ENCODE measurements at regions not wholly inside any gene's neighbourhood (a gene's known extent, or its start where the extent isn't known, plus 50 kb on each side); places are given as distances from the start of the nearest gene placed in this dataset.

DNA sequence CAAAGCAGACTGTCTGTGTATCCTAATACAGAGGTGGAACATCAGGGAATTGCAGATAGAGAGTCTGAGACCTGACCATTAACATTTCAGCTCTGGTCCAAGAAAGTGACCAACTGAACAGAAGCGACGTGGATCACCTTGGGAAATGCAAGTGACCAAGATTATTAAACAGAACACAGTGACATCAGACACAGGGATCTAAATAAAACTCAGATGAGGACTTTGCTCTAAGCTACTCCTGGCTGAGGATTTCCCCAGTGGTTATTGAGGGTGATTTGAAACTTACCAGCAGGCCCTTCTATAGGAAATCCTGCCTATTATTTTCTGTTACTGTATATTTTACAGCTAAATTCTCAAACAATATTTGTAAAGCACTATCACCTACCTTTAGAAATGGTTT is 436.0 kb downstream of the TMEM38B start:
- no peaks in the 10 kb centered on the region for H3K4me1 ChIP-seq
- intact Hi-C loops (cut with DNase I; ENCODE audit: low total_unique reads) (no loop called here), in situ Hi-C loops (cut with MboI; ENCODE audit: low pct_ligation_motif_present in 1 of 4, low pct_unique_long_range_greater_than_20kb in 1 of 4, low sequenced_read_pairs in 3 of 4) (no loop called here)
- H3K27me3 ChIP-seq, result no peaks in the 10 kb centered on the region
- H3K36me3 ChIP-seq, result no peaks in the 10 kb centered on the region
- no peaks in the 10 kb centered on the region for H3K9me3 ChIP-seq
- DNase-seq, result no peak
- H3K27ac ChIP-seq, result no peak overlapping the region
- TF ChIP-seq POLR2AphosphoS5 (IDR thresholded peaks at IDR 0.05) (no peak), POLR2A (IDR thresholded peaks at IDR 0.05) (no peak), EP300 (IDR thresholded peaks at IDR 0.05; ENCODE audit: low read depth) (no peak)
- TF ChIP-seq, protein P1, sequence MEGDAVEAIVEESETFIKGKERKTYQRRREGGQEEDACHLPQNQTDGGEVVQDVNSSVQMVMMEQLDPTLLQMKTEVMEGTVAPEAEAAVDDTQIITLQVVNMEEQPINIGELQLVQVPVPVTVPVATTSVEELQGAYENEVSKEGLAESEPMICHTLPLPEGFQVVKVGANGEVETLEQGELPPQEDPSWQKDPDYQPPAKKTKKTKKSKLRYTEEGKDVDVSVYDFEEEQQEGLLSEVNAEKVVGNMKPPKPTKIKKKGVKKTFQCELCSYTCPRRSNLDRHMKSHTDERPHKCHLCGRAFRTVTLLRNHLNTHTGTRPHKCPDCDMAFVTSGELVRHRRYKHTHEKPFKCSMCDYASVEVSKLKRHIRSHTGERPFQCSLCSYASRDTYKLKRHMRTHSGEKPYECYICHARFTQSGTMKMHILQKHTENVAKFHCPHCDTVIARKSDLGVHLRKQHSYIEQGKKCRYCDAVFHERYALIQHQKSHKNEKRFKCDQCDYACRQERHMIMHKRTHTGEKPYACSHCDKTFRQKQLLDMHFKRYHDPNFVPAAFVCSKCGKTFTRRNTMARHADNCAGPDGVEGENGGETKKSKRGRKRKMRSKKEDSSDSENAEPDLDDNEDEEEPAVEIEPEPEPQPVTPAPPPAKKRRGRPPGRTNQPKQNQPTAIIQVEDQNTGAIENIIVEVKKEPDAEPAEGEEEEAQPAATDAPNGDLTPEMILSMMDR (IDR thresholded peaks at IDR 0.05), result no peak
- 79 to 93% methylated on average over 2 of the region's 2 CpGs for WGBS, 2 donors (ENCODE audit: low coverage in 1 of 2)
- H3K4me3 ChIP-seq, result no peak overlapping the region

GRCh38 chr9:106143781-106144180 is 449.4 kb downstream of the TMEM38B start:
- H3K4me3 ChIP-seq, result no peak overlapping the region
- TF ChIP-seq POLR2A (IDR thresholded peaks at IDR 0.05), result no peak
- no peak overlapping the region for H3K27ac ChIP-seq
- WGBS, 2 donors (ENCODE audit: low coverage in 1 of 2), result 64 to 67% methylated on average over 2 of the region's 2 CpGs
- H3K4me1 ChIP-seq, result no peaks in the 10 kb centered on the region
- in situ Hi-C loops (cut with MboI; ENCODE audit: low pct_ligation_motif_present in 1 of 4, low pct_unique_long_range_greater_than_20kb in 1 of 4, low sequenced_read_pairs in 3 of 4), result no loop called here
- H3K36me3 ChIP-seq, result no peaks in the 10 kb centered on the region
- no peak for DNase-seq
- no peaks in the 10 kb centered on the region for H3K9me3 ChIP-seq
- H3K27me3 ChIP-seq, result no peaks in the 10 kb centered on the region
- intact Hi-C loops (cut with DNase I; ENCODE audit: low total_unique reads), result no loop called here

DNA sequence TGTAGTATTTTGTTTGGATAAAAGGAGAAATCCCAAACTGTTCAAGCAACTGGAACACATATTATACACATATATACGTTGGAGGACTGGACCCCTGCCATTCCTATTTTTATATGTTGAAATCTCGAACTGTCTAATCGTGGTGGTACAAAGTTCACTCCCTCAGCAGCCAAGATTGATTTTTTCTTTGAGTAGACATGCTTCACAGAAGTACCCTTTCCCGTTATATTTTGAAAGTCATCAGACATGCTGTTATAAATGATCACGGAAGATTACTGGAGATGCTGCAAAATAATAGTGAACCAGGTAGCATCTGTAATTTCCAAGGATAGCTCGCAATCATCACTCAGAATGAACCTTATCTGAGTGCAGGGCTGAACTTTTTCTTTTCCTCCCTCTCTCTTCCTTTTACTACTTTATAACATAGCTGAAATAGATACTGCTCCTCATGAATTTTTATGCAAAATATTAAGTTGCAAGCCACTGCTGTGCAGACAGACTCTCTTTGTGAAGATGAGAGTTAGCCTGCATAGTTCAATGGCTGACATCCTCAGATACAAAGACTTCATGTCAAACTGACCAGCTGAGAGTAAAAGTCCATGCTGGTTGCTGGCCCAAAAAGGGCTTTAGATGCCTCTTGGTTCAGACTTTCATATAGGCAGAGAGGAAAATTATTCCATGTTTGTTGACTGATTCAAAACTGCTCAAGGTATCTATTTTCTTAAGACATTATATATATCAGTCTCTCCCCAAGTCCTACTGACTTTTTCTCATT is 451.9 kb downstream of the TMEM38B start:
- DNase-seq, result no peak
- Histone ChIP-seq H3K4me1 (no peaks in the 10 kb centered on the region), H3K9me3 (no peaks in the 10 kb centered on the region), H3K27me3 (no peaks in the 10 kb centered on the region), H3K27ac (no peak overlapping the region), H3K4me3 (no peak overlapping the region), H3K36me3 (no peaks in the 10 kb centered on the region)
- 48 to 56% methylated on average over 6 of the region's 6 CpGs for WGBS, 2 donors (ENCODE audit: low coverage in 1 of 2)
- TF ChIP-seq POLR2AphosphoS5 (IDR thresholded peaks at IDR 0.05), result no peak
- TF ChIP-seq, protein P1 (IDR thresholded peaks at IDR 0.05), result no peak
- no peak for TF ChIP-seq POLR2A (IDR thresholded peaks at IDR 0.05)
- TF ChIP-seq EP300 (IDR thresholded peaks at IDR 0.05; ENCODE audit: low read depth), result no peak
- in situ Hi-C loops (cut with MboI; ENCODE audit: low pct_ligation_motif_present in 1 of 4, low pct_unique_long_range_greater_than_20kb in 1 of 4, low sequenced_read_pairs in 3 of 4) (no loop called here), intact Hi-C loops (cut with DNase I; ENCODE audit: low total_unique reads) (no loop called here)

DNA sequence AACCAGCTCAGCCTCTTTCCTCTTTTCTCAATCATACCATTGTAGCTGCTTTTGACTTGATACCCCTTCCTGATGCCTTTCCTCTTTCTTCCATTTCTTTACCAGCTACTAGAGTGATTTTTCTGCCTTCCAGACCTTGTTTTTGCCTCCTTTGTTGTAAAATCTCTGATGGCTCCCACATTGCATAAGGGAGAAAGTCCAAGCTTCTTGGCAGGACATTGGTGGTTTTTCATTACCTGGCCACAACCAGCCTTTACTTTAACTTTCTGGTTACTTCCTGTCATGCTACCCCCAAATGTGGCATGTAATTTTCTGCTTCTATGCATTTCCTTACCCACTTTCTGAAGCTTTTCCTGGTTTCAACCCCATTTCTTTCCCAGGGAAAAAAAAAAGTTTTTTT is 452.5 kb downstream of the TMEM38B start:
- DNase-seq, result no peak
- in situ Hi-C loops (cut with MboI; ENCODE audit: low pct_ligation_motif_present in 1 of 4, low pct_unique_long_range_greater_than_20kb in 1 of 4, low sequenced_read_pairs in 3 of 4) (no loop called here), intact Hi-C loops (cut with DNase I; ENCODE audit: low total_unique reads) (no loop called here)
- TF ChIP-seq POLR2A (IDR thresholded peaks at IDR 0.05), result no peak
- TF ChIP-seq POLR2AphosphoS5 (IDR thresholded peaks at IDR 0.05), result no peak
- TF ChIP-seq, protein P1 (IDR thresholded peaks at IDR 0.05), result no peak
- TF ChIP-seq EP300 (IDR thresholded peaks at IDR 0.05; ENCODE audit: low read depth), result no peak
- H3K36me3 ChIP-seq, result no peaks in the 10 kb centered on the region
- H3K9me3 ChIP-seq, result no peaks in the 10 kb centered on the region
- H3K27ac ChIP-seq, result no peak overlapping the region
- H3K27me3 ChIP-seq, result no peaks in the 10 kb centered on the region
- no peak overlapping the region for H3K4me3 ChIP-seq
- H3K4me1 ChIP-seq, result no peaks in the 10 kb centered on the region

DNA sequence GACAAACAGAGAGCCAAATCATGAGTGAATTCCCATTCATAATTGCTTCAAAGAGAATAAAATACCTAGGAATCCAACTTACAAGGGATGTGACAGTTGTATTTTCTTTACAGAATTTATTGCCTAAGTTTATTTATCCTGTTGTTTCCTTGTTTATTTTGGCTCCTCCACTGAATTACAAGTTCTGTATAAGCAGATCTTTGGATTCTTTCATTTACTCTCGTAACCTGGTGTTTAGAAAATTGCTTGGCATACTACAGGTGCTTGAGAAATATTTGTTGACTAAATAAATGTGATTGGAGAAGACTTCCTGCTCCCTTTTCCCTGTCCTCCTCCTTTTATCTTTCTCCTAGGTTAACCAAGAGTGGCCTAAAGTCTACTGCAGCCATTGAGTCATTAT is 455.6 kb downstream of the TMEM38B start:
- intact Hi-C loops (cut with DNase I; ENCODE audit: low total_unique reads), result no loop called here
- TF ChIP-seq POLR2AphosphoS5 (IDR thresholded peaks at IDR 0.05) (no peak), EP300 (IDR thresholded peaks at IDR 0.05; ENCODE audit: low read depth) (no peak), POLR2A (IDR thresholded peaks at IDR 0.05) (no peak)
- TF ChIP-seq, protein P1 (IDR thresholded peaks at IDR 0.05), result no peak
- Histone ChIP-seq H3K27ac (no peak overlapping the region), H3K27me3 (no peaks in the 10 kb centered on the region), H3K36me3 (no peaks in the 10 kb centered on the region), H3K4me3 (no peak overlapping the region), H3K4me1 (no peaks in the 10 kb centered on the region), H3K9me3 (no peaks in the 10 kb centered on the region)
- in situ Hi-C loops (cut with MboI; ENCODE audit: low pct_ligation_motif_present in 1 of 4, low pct_unique_long_range_greater_than_20kb in 1 of 4, low sequenced_read_pairs in 3 of 4), result no loop called here
- no peak for DNase-seq
- 25 to 29% methylated on average over 1 of the region's 1 CpG for WGBS, 2 donors (ENCODE audit: low coverage in 1 of 2)
